Ishikawa (cell line): ENCODE measurements at regions not wholly inside any gene's neighbourhood (a gene's known extent, or its start where the extent isn't known, plus 50 kb on each side); places are given as distances from the start of the nearest gene placed in this dataset.

Source experiments
- CEBPB ChIP-seq: IDR thresholded peaks from 2 replicates; pipeline ENCODE4 v1.6.1; 2012
- CREB1 ChIP-seq: IDR thresholded peaks from 2 replicates; pipeline ENCODE4 v1.6.1; 2012; ENCODE audit warnings: low read depth
- EGR1 ChIP-seq: IDR thresholded peaks from 2 replicates; pipeline ENCODE4 v1.6.1; 2012
- EP300 ChIP-seq: IDR thresholded peaks from 2 replicates; pipeline ENCODE4 v1.6.1; 2012; ENCODE audit warnings: borderline replicate concordance
- FOXM1 ChIP-seq: IDR thresholded peaks from 2 replicates; pipeline ENCODE4 v1.6.1; 2012; ENCODE audit warnings: low read depth, borderline replicate concordance
- MAX ChIP-seq: IDR thresholded peaks from 2 replicates; pipeline ENCODE4 v1.6.1; 2012
- NFIC ChIP-seq: IDR thresholded peaks from 2 replicates; pipeline ENCODE4 v1.6.1; 2012
- RAD21 ChIP-seq: IDR thresholded peaks from 2 replicates; pipeline ENCODE4 v1.6.1; 2012; ENCODE audit warnings: low read depth
- REST ChIP-seq: IDR thresholded peaks from 2 replicates; pipeline ENCODE4 v1.6.1; 2012; ENCODE audit warnings: low read depth, mild to moderate bottlenecking
- TAF1 ChIP-seq: IDR thresholded peaks from 2 replicates; pipeline ENCODE4 v1.6.1; 2012; ENCODE audit warnings: low read depth, mild to moderate bottlenecking
- TCF12 ChIP-seq: IDR thresholded peaks from 2 replicates; pipeline ENCODE4 v1.6.1; 2012; ENCODE audit warnings: low read depth
- TEAD4 ChIP-seq: IDR thresholded peaks from 2 replicates; pipeline ENCODE4 v1.6.1; 2012
- USF1 ChIP-seq: IDR thresholded peaks from 2 replicates; pipeline ENCODE4 v1.6.1; 2012
- YY1 ChIP-seq: IDR thresholded peaks from 2 replicates; pipeline ENCODE4 v1.6.1; 2012; ENCODE audit warnings: low read depth
- ZBTB7A ChIP-seq: IDR thresholded peaks from 2 replicates; pipeline ENCODE4 v1.6.1; 2012; ENCODE audit warnings: low read depth

- no peak for TF ChIP-seq ZBTB7A
- TF ChIP-seq EP300 = no peak
- TF ChIP-seq TEAD4 = no peak
- no peak for TF ChIP-seq CREB1
- TF ChIP-seq TAF1 = no peak
- no peak for TF ChIP-seq FOXM1
- TF ChIP-seq NFIC = no peak
- no peak for TF ChIP-seq YY1
- TF ChIP-seq USF1 = no peak
These were observed 440.9 kb downstream of the ZEB2 start for GRCh38 chr2:144078802-144079724.

GRCh38 chr2:144078106-144078505 is 441.8 kb downstream of the ZEB2 start:
- TF ChIP-seq EGR1 (no peak), MAX (no peak), EP300 (no peak), RAD21 (no peak), TAF1 (no peak), USF1 (no peak), CREB1 (no peak), YY1 (no peak), REST (no peak), ZBTB7A (no peak)

GRCh38 chr2:144074450-144074849 is 445.5 kb downstream of the ZEB2 start:
- no peak for TF ChIP-seq EGR1
- TF ChIP-seq FOXM1 = no peak

- TF ChIP-seq FOXM1 (no peak), REST (no peak), EP300 (no peak), TCF12 (no peak)
These were observed 448.5 kb downstream of the ZEB2 start for GRCh38 chr2:144071461-144071860.

- no peak for TF ChIP-seq NFIC
- TF ChIP-seq USF1 = no peak
- no peak for TF ChIP-seq MAX
- no peak for TF ChIP-seq RAD21
- TF ChIP-seq CREB1 = no peak
- no peak for TF ChIP-seq EGR1
- TF ChIP-seq TAF1 = no peak
- no peak for TF ChIP-seq REST
- no peak for TF ChIP-seq ZBTB7A
- no peak for TF ChIP-seq TCF12
- no peak for TF ChIP-seq CEBPB
- no peak for TF ChIP-seq EP300
- no peak for TF ChIP-seq YY1
- no peak for TF ChIP-seq TEAD4
- TF ChIP-seq FOXM1 = no peak
These were observed 452.4 kb downstream of the ZEB2 start for GRCh38 chr2:144067506-144067905.
